Neural progenitor cell (in vitro differentiated cells): ENCODE measurements at regions not wholly inside any gene's neighbourhood (a gene's known extent, or its start where the extent isn't known, plus 50 kb on each side); places are given as distances from the start of the nearest gene placed in this dataset.

Experiments used
- CTCF ChIP-seq: fragments of 200-600 bp; sonication (generic); IDR thresholded peaks from 2 replicates; pipeline ENCODE4 v1.5.1; 2017; ENCODE audit warnings: antibody characterized with exemption, mild to moderate bottlenecking
- EZH2 ChIP-seq: fragments of 200-600 bp; sonication (generic); IDR thresholded peaks from 2 replicates; pipeline ENCODE4 v1.6.1; 2017; ENCODE audit warnings: antibody characterized with exemption, mild to moderate bottlenecking, moderate library complexity
- EZH2phosphoT487 ChIP-seq: fragments of 200-600 bp; sonication (generic); IDR thresholded peaks from 2 replicates; pipeline ENCODE4 v1.6.1; 2017; ENCODE audit warnings: antibody characterized with exemption

- no peak for TF ChIP-seq CTCF
- TF ChIP-seq EZH2phosphoT487: no peak
- TF ChIP-seq EZH2: no peak
Observed at GRCh38 chr13:58429917-58430316, 798.4 kb downstream of the PCDH17 start.
